ENCODE measurements at regions not wholly inside any gene's neighbourhood (a gene's known extent, or its start where the extent isn't known, plus 50 kb on each side); places are given as distances from the start of the nearest gene placed in this dataset.

GRCh38 chr5:159458217-159458711 is 128.0 kb upstream of the IL12B start (continued):
- TF ChIP-seq, protein P1, sequence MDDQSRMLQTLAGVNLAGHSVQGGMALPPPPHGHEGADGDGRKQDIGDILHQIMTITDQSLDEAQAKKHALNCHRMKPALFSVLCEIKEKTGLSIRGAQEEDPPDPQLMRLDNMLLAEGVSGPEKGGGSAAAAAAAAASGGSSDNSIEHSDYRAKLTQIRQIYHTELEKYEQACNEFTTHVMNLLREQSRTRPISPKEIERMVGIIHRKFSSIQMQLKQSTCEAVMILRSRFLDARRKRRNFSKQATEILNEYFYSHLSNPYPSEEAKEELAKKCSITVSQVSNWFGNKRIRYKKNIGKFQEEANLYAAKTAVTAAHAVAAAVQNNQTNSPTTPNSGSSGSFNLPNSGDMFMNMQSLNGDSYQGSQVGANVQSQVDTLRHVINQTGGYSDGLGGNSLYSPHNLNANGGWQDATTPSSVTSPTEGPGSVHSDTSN (IDR thresholded peaks at IDR 0.05; ENCODE audit: insufficient replicate concordance, low read depth, low read length) = peak; percentile 90
- TF ChIP-seq, protein P2, sequence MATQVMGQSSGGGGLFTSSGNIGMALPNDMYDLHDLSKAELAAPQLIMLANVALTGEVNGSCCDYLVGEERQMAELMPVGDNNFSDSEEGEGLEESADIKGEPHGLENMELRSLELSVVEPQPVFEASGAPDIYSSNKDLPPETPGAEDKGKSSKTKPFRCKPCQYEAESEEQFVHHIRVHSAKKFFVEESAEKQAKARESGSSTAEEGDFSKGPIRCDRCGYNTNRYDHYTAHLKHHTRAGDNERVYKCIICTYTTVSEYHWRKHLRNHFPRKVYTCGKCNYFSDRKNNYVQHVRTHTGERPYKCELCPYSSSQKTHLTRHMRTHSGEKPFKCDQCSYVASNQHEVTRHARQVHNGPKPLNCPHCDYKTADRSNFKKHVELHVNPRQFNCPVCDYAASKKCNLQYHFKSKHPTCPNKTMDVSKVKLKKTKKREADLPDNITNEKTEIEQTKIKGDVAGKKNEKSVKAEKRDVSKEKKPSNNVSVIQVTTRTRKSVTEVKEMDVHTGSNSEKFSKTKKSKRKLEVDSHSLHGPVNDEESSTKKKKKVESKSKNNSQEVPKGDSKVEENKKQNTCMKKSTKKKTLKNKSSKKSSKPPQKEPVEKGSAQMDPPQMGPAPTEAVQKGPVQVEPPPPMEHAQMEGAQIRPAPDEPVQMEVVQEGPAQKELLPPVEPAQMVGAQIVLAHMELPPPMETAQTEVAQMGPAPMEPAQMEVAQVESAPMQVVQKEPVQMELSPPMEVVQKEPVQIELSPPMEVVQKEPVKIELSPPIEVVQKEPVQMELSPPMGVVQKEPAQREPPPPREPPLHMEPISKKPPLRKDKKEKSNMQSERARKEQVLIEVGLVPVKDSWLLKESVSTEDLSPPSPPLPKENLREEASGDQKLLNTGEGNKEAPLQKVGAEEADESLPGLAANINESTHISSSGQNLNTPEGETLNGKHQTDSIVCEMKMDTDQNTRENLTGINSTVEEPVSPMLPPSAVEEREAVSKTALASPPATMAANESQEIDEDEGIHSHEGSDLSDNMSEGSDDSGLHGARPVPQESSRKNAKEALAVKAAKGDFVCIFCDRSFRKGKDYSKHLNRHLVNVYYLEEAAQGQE (IDR thresholded peaks at IDR 0.05; ENCODE audit: low read depth, low read length) = peak; percentile 51; the same call in 1 of the 2 replicates
- TF ChIP-seq PML (IDR thresholded peaks at IDR 0.05; ENCODE audit: low read length) = peak; percentile 97
- TF ChIP-seq ZBED1 (IDR thresholded peaks at IDR 0.05; ENCODE audit: borderline replicate concordance) = peak; percentile 99
- TF ChIP-seq RELA (IDR thresholded peaks at IDR 0.05; ENCODE audit: borderline replicate concordance, partially characterized antibody) = peak; percentile 100
- no peak for TF ChIP-seq POLR2AphosphoS2 (IDR thresholded peaks at IDR 0.05; ENCODE audit: low read depth, low read length)
- TF ChIP-seq SMC3 (IDR thresholded peaks at IDR 0.05; ENCODE audit: borderline replicate concordance, low read length) = no peak; the same call in 1 of the 2 replicates
- TF ChIP-seq, protein P3, sequence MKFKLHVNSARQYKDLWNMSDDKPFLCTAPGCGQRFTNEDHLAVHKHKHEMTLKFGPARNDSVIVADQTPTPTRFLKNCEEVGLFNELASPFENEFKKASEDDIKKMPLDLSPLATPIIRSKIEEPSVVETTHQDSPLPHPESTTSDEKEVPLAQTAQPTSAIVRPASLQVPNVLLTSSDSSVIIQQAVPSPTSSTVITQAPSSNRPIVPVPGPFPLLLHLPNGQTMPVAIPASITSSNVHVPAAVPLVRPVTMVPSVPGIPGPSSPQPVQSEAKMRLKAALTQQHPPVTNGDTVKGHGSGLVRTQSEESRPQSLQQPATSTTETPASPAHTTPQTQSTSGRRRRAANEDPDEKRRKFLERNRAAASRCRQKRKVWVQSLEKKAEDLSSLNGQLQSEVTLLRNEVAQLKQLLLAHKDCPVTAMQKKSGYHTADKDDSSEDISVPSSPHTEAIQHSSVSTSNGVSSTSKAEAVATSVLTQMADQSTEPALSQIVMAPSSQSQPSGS (IDR thresholded peaks at IDR 0.05; ENCODE audit: low read length) = peak; percentile 100
- peak; percentile 100 for TF ChIP-seq MTA3 (IDR thresholded peaks at IDR 0.05; ENCODE audit: borderline replicate concordance, low read length)
- TF ChIP-seq ZNF384 (IDR thresholded peaks at IDR 0.05; ENCODE audit: borderline replicate concordance, low read depth, low read length) = no peak
- 0 out of 2 replicates have a peak, but pooled peaks have one; percentile 26 for TF ChIP-seq NR2C1 (IDR thresholded peaks at IDR 0.05)
- peak; percentile 95 for TF ChIP-seq NBN (IDR thresholded peaks at IDR 0.05)
- TF ChIP-seq STAT3 (IDR thresholded peaks at IDR 0.05; ENCODE audit: low read depth, low read length) = 0 out of 2 replicates have a peak, but pooled peaks have one; percentile 84
- TF ChIP-seq GATAD2B (conservative IDR thresholded peaks at IDR 0.05; ENCODE audit: low read depth) = peak; percentile 93

Data from GM12878 (cell line).